DND-41 (cell line): ENCODE measurements at regions not wholly inside any gene's neighbourhood (a gene's known extent, or its start where the extent isn't known, plus 50 kb on each side); places are given as distances from the start of the nearest gene placed in this dataset.

Experiments
- ATAC-seq: fragments of 200-7000 bp; cut with Tn5 transposase; 3 replicates; pipeline ENCODE4 v1.9.1; 2021; ENCODE audit warnings: low read depth; ENCODE audit not compliant: insufficient read depth
- DNase-seq: peaks from one replicate; pipeline ENCODE4 v3.0.0-alpha.2; 2020
- H2AFZ ChIP-seq: 2 replicates; pipeline ENCODE4 v1.6.0; 2012; ENCODE audit warnings: low read depth, low read length
- H3K27ac ChIP-seq: 2 replicates; pipeline ENCODE4 v1.5.1; 2012; ENCODE audit warnings: low read length, inconsistent platforms
- H3K27me3 ChIP-seq: fragments of 200-600 bp; sonication (generic); 2 replicates; pipeline ENCODE4 v1.6.0; 2012; ENCODE audit warnings: low read length, mild to moderate bottlenecking, inconsistent platforms; ENCODE audit not compliant: insufficient read depth, poor library complexity
- H3K36me3 ChIP-seq: 2 replicates; pipeline ENCODE4 v1.5.1; 2012; ENCODE audit warnings: low read length, inconsistent platforms; ENCODE audit not compliant: insufficient read depth
- H3K4me1 ChIP-seq: 2 replicates; pipeline ENCODE4 v1.5.1; 2012; ENCODE audit warnings: mild to moderate bottlenecking, low read length; ENCODE audit not compliant: insufficient read depth
- H3K4me2 ChIP-seq: 2 replicates; pipeline ENCODE4 v1.6.0; 2012; ENCODE audit warnings: mild to moderate bottlenecking, moderate library complexity, low read length, inconsistent platforms; ENCODE audit not compliant: insufficient read depth
- H3K4me3 ChIP-seq, 2 experiments: fragments of 200-600 bp in 1 of 2; shearing (Covaris generic) in 1 of 2; 2 replicates each; pipeline ENCODE4 v1.5.1; 2012 to 2016; ENCODE audit warnings: inconsistent platforms in 2 of 2, low read length in 2 of 2, mild to moderate bottlenecking in 2 of 2, low read depth in 1 of 2, moderate library complexity in 1 of 2
- H3K79me2 ChIP-seq: 2 replicates; pipeline ENCODE4 v1.6.0; 2012; ENCODE audit warnings: low read length, inconsistent platforms; ENCODE audit not compliant: insufficient read depth
- H3K9ac ChIP-seq: 2 replicates; pipeline ENCODE4 v1.6.0; 2012; ENCODE audit warnings: low read depth, mild to moderate bottlenecking, inconsistent platforms, low read length, moderate library complexity
- H3K9me3 ChIP-seq: 2 replicates; pipeline ENCODE4 v1.5.1; 2012; ENCODE audit warnings: low read length, moderate library complexity, mild to moderate bottlenecking, inconsistent platforms; ENCODE audit not compliant: insufficient read depth, severe bottlenecking
- H4K20me1 ChIP-seq: 2 replicates; pipeline ENCODE4 v1.6.0; 2012; ENCODE audit warnings: low read length; ENCODE audit not compliant: insufficient read depth
- CTCF ChIP-seq: IDR thresholded peaks from 2 replicates; pipeline ENCODE4 v1.5.1; 2012; ENCODE audit warnings: borderline replicate concordance, low read length, moderate library complexity, mild to moderate bottlenecking; ENCODE audit not compliant: poor library complexity, severe bottlenecking; ENCODE audit errors: extremely low read depth
- EZH2 ChIP-seq: IDR thresholded peaks from 3 replicates; pipeline ENCODE4 v1.6.1; 2012; ENCODE audit warnings: borderline replicate concordance, low read depth, mild to moderate bottlenecking, moderate library complexity, low read length, inconsistent platforms; ENCODE audit not compliant: severe bottlenecking

GRCh38 chr10:36479073-36479472 lies 646.3 kb upstream of the ANKRD30A start:
- no peaks in the 10 kb centered on the region for H3K4me1 ChIP-seq
- H3K79me2 ChIP-seq: no peaks in the 10 kb centered on the region
- H3K9ac ChIP-seq: no peak overlapping the region
- H3K4me3 ChIP-seq: no peak overlapping the region
- H4K20me1 ChIP-seq: no peaks in the 10 kb centered on the region
- no peaks in the 10 kb centered on the region for H3K9me3 ChIP-seq
- no peaks in the 10 kb centered on the region for H3K36me3 ChIP-seq
- no peaks in the 10 kb centered on the region for H3K27me3 ChIP-seq
- no peak overlapping the region for H2AFZ ChIP-seq
- ATAC-seq (no peak), DNase-seq (no peak)
- TF ChIP-seq CTCF (no peak), EZH2 (no peak)
- H3K4me2 ChIP-seq: no peak overlapping the region
- no peak overlapping the region for H3K27ac ChIP-seq

DNA sequence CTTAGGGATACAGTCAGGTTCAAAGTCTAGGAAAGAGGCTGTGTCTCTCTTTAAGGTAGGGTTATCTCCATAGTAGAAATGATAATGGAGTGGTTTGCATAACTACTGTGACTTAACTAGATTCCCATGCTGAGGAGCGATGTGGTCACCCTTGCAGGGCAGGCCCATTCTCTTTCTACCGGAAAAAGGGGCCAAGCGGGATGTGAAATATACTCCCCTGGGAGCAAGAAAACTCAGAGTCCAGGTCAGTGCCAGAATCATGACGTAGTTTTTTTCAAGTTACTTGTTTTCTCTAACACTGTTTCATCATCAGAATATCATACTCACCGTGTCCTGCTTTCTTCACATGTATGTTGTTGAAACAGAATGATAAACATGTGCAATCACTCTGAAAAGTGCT lies 649.0 kb upstream of the ANKRD30A start:
- Histone ChIP-seq H3K27ac (no peak overlapping the region), H3K27me3 (no peaks in the 10 kb centered on the region), H2AFZ (no peak overlapping the region), H3K36me3 (no peaks in the 10 kb centered on the region), H3K79me2 (no peaks in the 10 kb centered on the region), H3K4me3 (no peak overlapping the region), H3K4me2 (no peak overlapping the region), H4K20me1 (no peaks in the 10 kb centered on the region), H3K9me3 (no peaks in the 10 kb centered on the region), H3K4me1 (peaks cover 2% of the 10 kb centered on the region; the same call in 1 of the 2 replicates), H3K9ac (no peak overlapping the region)
- ATAC-seq (no peak), DNase-seq (no peak)
- no peak for TF ChIP-seq EZH2
- no peak for TF ChIP-seq CTCF

DNA sequence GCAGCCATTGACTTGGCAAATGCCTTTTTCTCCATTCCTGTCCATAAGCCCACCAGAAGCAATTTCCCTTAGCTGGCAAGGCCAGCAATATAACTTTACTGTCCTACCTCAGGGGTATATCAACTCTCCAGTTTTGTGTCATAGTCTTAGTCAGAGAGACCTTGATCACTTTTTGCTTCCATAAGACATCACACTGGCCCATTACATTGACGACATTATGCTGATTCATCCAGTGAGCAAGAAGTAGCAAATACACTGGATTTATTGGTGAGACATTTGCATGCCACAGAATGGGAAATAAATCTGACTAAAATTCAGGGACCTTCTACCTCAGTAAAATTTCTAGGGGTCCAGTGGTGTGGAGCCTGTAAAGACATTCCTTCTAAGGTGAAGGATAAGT lies 649.7 kb upstream of the ANKRD30A start:
- no peak overlapping the region for H3K27ac ChIP-seq
- no peak overlapping the region for H3K9ac ChIP-seq
- H2AFZ ChIP-seq: no peak overlapping the region
- H3K36me3 ChIP-seq: no peaks in the 10 kb centered on the region
- H3K4me3 ChIP-seq: no peak overlapping the region
- H3K27me3 ChIP-seq: no peaks in the 10 kb centered on the region
- H3K4me2 ChIP-seq: no peak overlapping the region
- H4K20me1 ChIP-seq: no peaks in the 10 kb centered on the region
- no peak for DNase-seq
- ATAC-seq: no peak
- no peaks in the 10 kb centered on the region for H3K79me2 ChIP-seq
- TF ChIP-seq CTCF: no peak
- no peak for TF ChIP-seq EZH2
- H3K9me3 ChIP-seq: no peaks in the 10 kb centered on the region
- H3K4me1 ChIP-seq: peaks cover 2% of the 10 kb centered on the region; the same call in 1 of the 2 replicates

GRCh38 chr10:36474456-36474855 lies 650.9 kb upstream of the ANKRD30A start:
- TF ChIP-seq CTCF: no peak
- TF ChIP-seq EZH2: no peak
- Histone ChIP-seq H4K20me1 (no peaks in the 10 kb centered on the region), H3K9me3 (no peaks in the 10 kb centered on the region), H3K36me3 (no peaks in the 10 kb centered on the region), H3K4me1 (peaks cover 2% of the 10 kb centered on the region; the same call in 1 of the 2 replicates), H3K27me3 (no peaks in the 10 kb centered on the region), H3K79me2 (no peaks in the 10 kb centered on the region), H3K27ac (no peak overlapping the region), H3K4me2 (no peak overlapping the region), H3K4me3 (no peak overlapping the region), H2AFZ (no peak overlapping the region), H3K9ac (no peak overlapping the region)
- ATAC-seq (no peak), DNase-seq (no peak)
